ENCODE measurements at regions not wholly inside any gene's neighbourhood (a gene's known extent, or its start where the extent isn't known, plus 50 kb on each side); places are given as distances from the start of the nearest gene placed in this dataset.
A peak's percentile ranks its signal among the peaks of the same experiment; 100 is the strongest.

- no peak for TF ChIP-seq CTCF (conservative IDR thresholded peaks at IDR 0.05; ENCODE audit: control insufficient read depth, insufficient read depth, low read depth, low read length)
- peak; percentile 25 for DNase-seq (ENCODE audit: low read depth)
- no peak overlapping the region for H3K4me3 ChIP-seq (ENCODE audit: control insufficient read depth, low read depth, low read length)
Measured at GRCh38 chr4:149223659-149224058, 592.0 kb downstream of the IQCM start.

- no peak for DNase-seq (ENCODE audit: low read depth)
- no peak overlapping the region for H3K4me3 ChIP-seq (ENCODE audit: control insufficient read depth, low read depth, low read length)
- TF ChIP-seq CTCF (conservative IDR thresholded peaks at IDR 0.05; ENCODE audit: control insufficient read depth, insufficient read depth, low read depth, low read length): no peak
Measured at GRCh38 chr4:149218672-149219071, 597.0 kb downstream of the IQCM start.

GRCh38 chr4:149214301-149214700, 601.3 kb downstream of the IQCM start:
- no peak for TF ChIP-seq CTCF (conservative IDR thresholded peaks at IDR 0.05; ENCODE audit: control insufficient read depth, insufficient read depth, low read depth, low read length)
- no peak overlapping the region for H3K4me3 ChIP-seq (ENCODE audit: control insufficient read depth, low read depth, low read length)
- no peak for DNase-seq (ENCODE audit: low read depth)

GRCh38 chr4:149211876-149212275, 603.8 kb downstream of the IQCM start:
- TF ChIP-seq CTCF (conservative IDR thresholded peaks at IDR 0.05; ENCODE audit: control insufficient read depth, insufficient read depth, low read depth, low read length): no peak
- no peak for DNase-seq (ENCODE audit: low read depth)
- H3K4me3 ChIP-seq (ENCODE audit: control insufficient read depth, low read depth, low read length): no peak overlapping the region

- H3K4me3 ChIP-seq (ENCODE audit: control insufficient read depth, low read depth, low read length): no peak overlapping the region
- DNase-seq (ENCODE audit: low read depth): peak; percentile 21
- TF ChIP-seq CTCF (conservative IDR thresholded peaks at IDR 0.05; ENCODE audit: control insufficient read depth, insufficient read depth, low read depth, low read length): no peak
Measured at GRCh38 chr4:149203256-149204001, 612.2 kb downstream of the IQCM start.

- no peak overlapping the region for H3K4me3 ChIP-seq (ENCODE audit: control insufficient read depth, low read depth, low read length)
- DNase-seq (ENCODE audit: low read depth): no peak
- TF ChIP-seq CTCF (conservative IDR thresholded peaks at IDR 0.05; ENCODE audit: control insufficient read depth, insufficient read depth, low read depth, low read length): no peak
Measured at GRCh38 chr4:149202117-149202516, 613.5 kb downstream of the IQCM start.
